HCT116 (cell line): ENCODE measurements at regions not wholly inside any gene's neighbourhood (a gene's known extent, or its start where the extent isn't known, plus 50 kb on each side); places are given as distances from the start of the nearest gene placed in this dataset.

Experiments used
- ATAC-seq: fragments of 200-7000 bp; cut with Tn5 transposase; 2 replicates; pipeline ENCODE4 v1.9.1; 2020; ENCODE audit warnings: mild to moderate bottlenecking, moderate library complexity
- BruUV-seq: library from RNA; stranded (reverse); fragments of 400-500 nt; replicated peaks from 2 replicates; lab custom pipeline; 2021; lab: Mats Ljungman, UMichigan
- CTCF ChIA-PET: fragments of 300-600 bp; sonication (Branson Sonifier 250); formaldehyde crosslinking; loops from one replicate; lab custom pipeline; 2021; ENCODE audit warnings: antibody characterized with exemption; lab: Charles Lee
- POLR2A ChIA-PET: fragments of 300-600, 350-600 bp; sonication (Branson Sonifier 250); formaldehyde crosslinking; loops from one replicate; lab custom pipeline; 2021; ENCODE audit warnings: antibody characterized with exemption; lab: Charles Lee
- RAD21 ChIA-PET, 2 experiments: fragments of 300-600 bp; sonication (Branson Sonifier 250); formaldehyde crosslinking; loops; one replicate each; lab custom pipeline; 2023; ENCODE audit warnings: low total read pairs in 2 of 2; ENCODE audit not compliant: uncharacterized antibody in 2 of 2, unreplicated experiment in 2 of 2, low non-redundant PET in 1 of 2; lab: Charles Lee
- DNase-seq: peaks from one replicate; pipeline ENCODE4 v3.0.0-alpha.2; 2010; ENCODE audit warnings: low read depth, low spot score
- H2AFZ ChIP-seq: fragments of 200-600 bp; shearing (Covaris generic), sonication (generic); 2 replicates; pipeline ENCODE4 v1.6.1; 2017; ENCODE audit warnings: low read depth, mixed run types, mixed read lengths, antibody characterized with exemption, low read length; ENCODE audit not compliant: poor library complexity, severe bottlenecking
- H3K27ac ChIP-seq: 2 replicates; pipeline ENCODE4 v1.5.1; 2012; ENCODE audit warnings: low read depth, low read length
- H3K27me3 ChIP-seq: fragments of 200-600 bp; sonication (generic); 2 replicates; pipeline ENCODE4 v1.6.1; 2016; ENCODE audit warnings: mixed run types, low read length, mixed read lengths; ENCODE audit not compliant: insufficient read depth
- H3K36me3 ChIP-seq, 2 experiments: fragments of 200-500 bp in 1 of 2; fragments of 200-600 bp in 1 of 2; sonication (Bioruptor generic) in 1 of 2; sonication (generic) in 1 of 2; 2 replicates each; pipeline versions ENCODE4 v1.5.1 to v1.6.1; 2014 to 2016; ENCODE audit warnings: low read length in 2 of 2, inconsistent platforms in 1 of 2, mixed read lengths in 1 of 2, mixed run types in 1 of 2; ENCODE audit not compliant: insufficient read depth in 2 of 2, control insufficient read depth in 1 of 2
- H3K4me1 ChIP-seq, 2 experiments: fragments of 200-600 bp in 1 of 2; sonication (generic) in 1 of 2; 2 replicates each; pipeline versions ENCODE4 v1.5.1 to v1.6.1; 2012 to 2017; ENCODE audit warnings: low read length in 2 of 2, inconsistent platforms in 1 of 2, mild to moderate bottlenecking in 1 of 2, mixed read lengths in 1 of 2, mixed run types in 1 of 2, moderate library complexity in 1 of 2; ENCODE audit not compliant: insufficient read depth in 2 of 2, control insufficient read depth in 1 of 2
- H3K4me2 ChIP-seq: fragments of 200-600 bp; sonication (generic); 2 replicates; pipeline ENCODE4 v1.6.1; 2017; ENCODE audit warnings: mixed run types, low read length, mixed read lengths
- H3K4me3 ChIP-seq, 2 experiments: fragments of 200-600 bp in 1 of 2; sonication (generic) in 1 of 2; replicated peaks in 1 of 2; 2 replicates each; pipeline ENCODE4 v1.5.1; 2011 to 2016; ENCODE audit warnings: low read length in 2 of 2, control low read depth in 1 of 2, low read depth in 1 of 2, mild to moderate bottlenecking in 1 of 2, mixed read lengths in 1 of 2, mixed run types in 1 of 2
- H3K79me2 ChIP-seq: fragments of 200-600 bp; sonication (generic); 2 replicates; pipeline ENCODE4 v1.6.1; 2017; ENCODE audit warnings: mild to moderate bottlenecking, mixed run types, low read length, moderate library complexity, mixed read lengths; ENCODE audit not compliant: insufficient read depth
- H3K9ac ChIP-seq: fragments of 200-600 bp; sonication (generic); 2 replicates; pipeline ENCODE4 v1.6.1; 2016; ENCODE audit warnings: low read length, mixed read lengths
- H3K9me2 ChIP-seq: fragments of 200-600 bp; sonication (generic), shearing (Covaris generic); 2 replicates; pipeline ENCODE4 v1.6.1; 2017; ENCODE audit warnings: mixed run types, mild to moderate bottlenecking, moderate library complexity; ENCODE audit not compliant: insufficient read depth
- H3K9me3 ChIP-seq, 2 experiments: fragments of 200-500 bp in 1 of 2; fragments of 200-600 bp in 1 of 2; sonication (Bioruptor generic) in 1 of 2; sonication (generic) in 1 of 2; 2 replicates each; pipeline ENCODE4 v1.6.1; 2014 to 2017; ENCODE audit warnings: low read length in 2 of 2, mixed read lengths in 2 of 2, inconsistent platforms in 1 of 2, low read depth in 1 of 2, mild to moderate bottlenecking in 1 of 2, mixed run types in 1 of 2, moderate library complexity in 1 of 2; ENCODE audit not compliant: control insufficient read depth in 1 of 2, insufficient read depth in 1 of 2
- H4K20me1 ChIP-seq: fragments of 200-600 bp; sonication (generic), shearing (Covaris generic); 2 replicates; pipeline ENCODE4 v1.6.1; 2017; ENCODE audit warnings: mixed run types, mild to moderate bottlenecking, moderate library complexity; ENCODE audit not compliant: insufficient read depth
- CBX3 ChIP-seq: IDR thresholded peaks from 2 replicates; pipeline ENCODE4 v1.6.1; 2012; ENCODE audit warnings: low read depth
- CEBPB ChIP-seq: IDR thresholded peaks from 2 replicates; pipeline ENCODE4 v1.6.1; 2012; ENCODE audit warnings: low read depth
- EGR1 ChIP-seq: IDR thresholded peaks from 2 replicates; pipeline ENCODE4 v1.6.1; 2012; ENCODE audit warnings: low read depth
- EZH2 ChIP-seq: fragments of 200-600 bp; sonication (generic); IDR thresholded peaks from 2 replicates; pipeline ENCODE4 v1.6.1; 2017; ENCODE audit warnings: antibody characterized with exemption, mixed run types
- EZH2phosphoT487 ChIP-seq: fragments of 200-600 bp; IDR thresholded peaks from 2 replicates; pipeline ENCODE4 v1.6.1; 2018; ENCODE audit warnings: antibody characterized with exemption, borderline replicate concordance
- FOSL1 ChIP-seq: IDR thresholded peaks from 2 replicates; pipeline ENCODE4 v1.6.1; 2012; ENCODE audit warnings: low read depth
- JUND ChIP-seq: IDR thresholded peaks from 2 replicates; pipeline ENCODE4 v1.6.1; 2012
- POLR2A ChIP-seq: IDR thresholded peaks from 2 replicates; pipeline ENCODE4 v1.7.0; 2011; ENCODE audit warnings: borderline replicate concordance; ENCODE audit not compliant: insufficient read depth, insufficient read length; ENCODE audit errors: extremely low read depth
- POLR2AphosphoS5 ChIP-seq: IDR thresholded peaks from 2 replicates; pipeline ENCODE4 v1.6.1; 2011; ENCODE audit warnings: mild to moderate bottlenecking, low read depth, low read length, moderate library complexity
- RAD21 ChIP-seq: IDR thresholded peaks from 2 replicates; pipeline ENCODE4 v1.6.1; 2012; ENCODE audit warnings: low read depth, mild to moderate bottlenecking
- SIN3A ChIP-seq: IDR thresholded peaks from 2 replicates; pipeline ENCODE4 v1.6.1; 2012; ENCODE audit warnings: low read depth
- SP1 ChIP-seq: IDR thresholded peaks from 2 replicates; pipeline ENCODE4 v1.6.1; 2012; ENCODE audit warnings: low read depth
- SRF ChIP-seq: IDR thresholded peaks from 2 replicates; pipeline ENCODE4 v1.6.1; 2012; ENCODE audit warnings: low read depth
- YY1 ChIP-seq: IDR thresholded peaks from 2 replicates; pipeline ENCODE4 v1.6.1; 2011; ENCODE audit warnings: low read length, low read depth, moderate library complexity, mild to moderate bottlenecking; ENCODE audit not compliant: insufficient replicate concordance; ENCODE audit errors: extremely low read depth
- ZNF274 ChIP-seq: fragments of 200-500 bp; sonication (Bioruptor generic); IDR thresholded peaks from 2 replicates; pipeline ENCODE4 v1.6.1; 2014; ENCODE audit warnings: mild to moderate bottlenecking, low read depth, low read length, inconsistent platforms
- intact Hi-C: fragments of 100-400 bp; cut with micrococcal nuclease; formaldehyde crosslinking; loops from 2 replicates; pipeline ENCODE4 v1.10.0; 2022
- TF ChIP-seq, protein P1 (sequence below): IDR thresholded peaks from 2 replicates; pipeline ENCODE4 v1.6.1; 2012
- TF ChIP-seq, protein P2 (sequence below): IDR thresholded peaks from 2 replicates; pipeline ENCODE4 v1.6.1; 2012
- TF ChIP-seq, protein P3 (sequence below): IDR thresholded peaks from 2 replicates; pipeline ENCODE4 v1.6.1; 2012; ENCODE audit warnings: low read depth
- TF ChIP-seq, protein P4 (sequence below), 3 experiments: fragments of 200-600 bp in 1 of 3; sonication (generic) in 1 of 3; IDR thresholded peaks in 2 of 3; conservative IDR thresholded peaks in 1 of 3; 2 replicates each; pipeline ENCODE4 v1.5.1; 2012 to 2017; ENCODE audit warnings: low read depth in 2 of 3, low read length in 2 of 3, antibody characterized with exemption in 1 of 3, borderline replicate concordance in 1 of 3, control low read depth in 1 of 3, mild to moderate bottlenecking in 1 of 3, mixed read lengths in 1 of 3, mixed run types in 1 of 3, moderate library complexity in 1 of 3; ENCODE audit not compliant: insufficient read depth in 1 of 3
- TF ChIP-seq, protein P5 (sequence below): IDR thresholded peaks from 2 replicates; pipeline ENCODE4 v1.6.1; 2011; ENCODE audit warnings: mild to moderate bottlenecking, low read length, moderate library complexity; ENCODE audit not compliant: insufficient replicate concordance; ENCODE audit errors: extremely low read depth

DNA sequence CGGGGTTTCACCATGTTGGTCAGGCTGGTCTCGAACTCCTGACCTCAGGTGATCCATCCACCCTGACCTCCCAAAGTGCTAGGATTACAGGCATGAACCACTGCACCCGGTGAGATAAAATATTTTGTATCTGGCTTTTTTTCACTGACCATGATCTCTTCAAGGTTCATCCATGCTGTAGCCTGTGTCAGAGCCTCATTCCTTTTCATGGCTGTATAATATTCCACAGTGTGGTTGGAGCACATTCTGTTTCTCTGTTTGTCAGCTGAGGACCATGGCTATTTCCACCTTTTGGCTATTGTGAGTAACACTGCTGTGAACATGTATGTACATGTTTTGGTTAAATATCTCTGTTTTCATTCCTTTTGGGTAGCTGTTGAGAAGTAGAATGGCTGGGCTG lies 169.2 kb downstream of the SHOX start:
- ChIA-PET CTCF (no interaction called here), RAD21 (no interaction called here), POLR2A (no interaction called here)
- Histone ChIP-seq H3K4me3 (no peak overlapping the region), H3K9me2 (no peaks in the 10 kb centered on the region), H3K4me2 (no peak overlapping the region), H4K20me1 (no peaks in the 10 kb centered on the region), H3K27ac (no peak overlapping the region), H3K27me3 (peaks cover 5% of the 10 kb centered on the region; the same call in 1 of the 2 replicates), H3K9me3 (no peaks in the 10 kb centered on the region), H3K9ac (no peak overlapping the region), H3K79me2 (no peaks in the 10 kb centered on the region), H3K36me3 (no peaks in the 10 kb centered on the region), H3K4me1 (no peaks in the 10 kb centered on the region), H2AFZ (no peak overlapping the region)
- intact Hi-C loops = no loop called here
- ATAC-seq (no peak), DNase-seq (no peak)
- TF ChIP-seq, protein P1, sequence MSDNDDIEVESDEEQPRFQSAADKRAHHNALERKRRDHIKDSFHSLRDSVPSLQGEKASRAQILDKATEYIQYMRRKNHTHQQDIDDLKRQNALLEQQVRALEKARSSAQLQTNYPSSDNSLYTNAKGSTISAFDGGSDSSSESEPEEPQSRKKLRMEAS = no peak
- no peak for TF ChIP-seq FOSL1
- no peak for TF ChIP-seq POLR2AphosphoS5
- TF ChIP-seq, protein P2, sequence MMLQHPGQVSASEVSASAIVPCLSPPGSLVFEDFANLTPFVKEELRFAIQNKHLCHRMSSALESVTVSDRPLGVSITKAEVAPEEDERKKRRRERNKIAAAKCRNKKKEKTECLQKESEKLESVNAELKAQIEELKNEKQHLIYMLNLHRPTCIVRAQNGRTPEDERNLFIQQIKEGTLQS = no peak
- no peak for TF ChIP-seq EZH2phosphoT487
- TF ChIP-seq CEBPB = no peak
- no peak for TF ChIP-seq EGR1
- TF ChIP-seq EZH2 = no peak
- no peak for TF ChIP-seq SRF
- no peak for TF ChIP-seq RAD21
- TF ChIP-seq, protein P3, sequence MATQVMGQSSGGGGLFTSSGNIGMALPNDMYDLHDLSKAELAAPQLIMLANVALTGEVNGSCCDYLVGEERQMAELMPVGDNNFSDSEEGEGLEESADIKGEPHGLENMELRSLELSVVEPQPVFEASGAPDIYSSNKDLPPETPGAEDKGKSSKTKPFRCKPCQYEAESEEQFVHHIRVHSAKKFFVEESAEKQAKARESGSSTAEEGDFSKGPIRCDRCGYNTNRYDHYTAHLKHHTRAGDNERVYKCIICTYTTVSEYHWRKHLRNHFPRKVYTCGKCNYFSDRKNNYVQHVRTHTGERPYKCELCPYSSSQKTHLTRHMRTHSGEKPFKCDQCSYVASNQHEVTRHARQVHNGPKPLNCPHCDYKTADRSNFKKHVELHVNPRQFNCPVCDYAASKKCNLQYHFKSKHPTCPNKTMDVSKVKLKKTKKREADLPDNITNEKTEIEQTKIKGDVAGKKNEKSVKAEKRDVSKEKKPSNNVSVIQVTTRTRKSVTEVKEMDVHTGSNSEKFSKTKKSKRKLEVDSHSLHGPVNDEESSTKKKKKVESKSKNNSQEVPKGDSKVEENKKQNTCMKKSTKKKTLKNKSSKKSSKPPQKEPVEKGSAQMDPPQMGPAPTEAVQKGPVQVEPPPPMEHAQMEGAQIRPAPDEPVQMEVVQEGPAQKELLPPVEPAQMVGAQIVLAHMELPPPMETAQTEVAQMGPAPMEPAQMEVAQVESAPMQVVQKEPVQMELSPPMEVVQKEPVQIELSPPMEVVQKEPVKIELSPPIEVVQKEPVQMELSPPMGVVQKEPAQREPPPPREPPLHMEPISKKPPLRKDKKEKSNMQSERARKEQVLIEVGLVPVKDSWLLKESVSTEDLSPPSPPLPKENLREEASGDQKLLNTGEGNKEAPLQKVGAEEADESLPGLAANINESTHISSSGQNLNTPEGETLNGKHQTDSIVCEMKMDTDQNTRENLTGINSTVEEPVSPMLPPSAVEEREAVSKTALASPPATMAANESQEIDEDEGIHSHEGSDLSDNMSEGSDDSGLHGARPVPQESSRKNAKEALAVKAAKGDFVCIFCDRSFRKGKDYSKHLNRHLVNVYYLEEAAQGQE = no peak
- TF ChIP-seq SP1 = no peak
- no peak for TF ChIP-seq JUND
- no peak for TF ChIP-seq SIN3A
- TF ChIP-seq ZNF274 = no peak
- TF ChIP-seq, protein P4, sequence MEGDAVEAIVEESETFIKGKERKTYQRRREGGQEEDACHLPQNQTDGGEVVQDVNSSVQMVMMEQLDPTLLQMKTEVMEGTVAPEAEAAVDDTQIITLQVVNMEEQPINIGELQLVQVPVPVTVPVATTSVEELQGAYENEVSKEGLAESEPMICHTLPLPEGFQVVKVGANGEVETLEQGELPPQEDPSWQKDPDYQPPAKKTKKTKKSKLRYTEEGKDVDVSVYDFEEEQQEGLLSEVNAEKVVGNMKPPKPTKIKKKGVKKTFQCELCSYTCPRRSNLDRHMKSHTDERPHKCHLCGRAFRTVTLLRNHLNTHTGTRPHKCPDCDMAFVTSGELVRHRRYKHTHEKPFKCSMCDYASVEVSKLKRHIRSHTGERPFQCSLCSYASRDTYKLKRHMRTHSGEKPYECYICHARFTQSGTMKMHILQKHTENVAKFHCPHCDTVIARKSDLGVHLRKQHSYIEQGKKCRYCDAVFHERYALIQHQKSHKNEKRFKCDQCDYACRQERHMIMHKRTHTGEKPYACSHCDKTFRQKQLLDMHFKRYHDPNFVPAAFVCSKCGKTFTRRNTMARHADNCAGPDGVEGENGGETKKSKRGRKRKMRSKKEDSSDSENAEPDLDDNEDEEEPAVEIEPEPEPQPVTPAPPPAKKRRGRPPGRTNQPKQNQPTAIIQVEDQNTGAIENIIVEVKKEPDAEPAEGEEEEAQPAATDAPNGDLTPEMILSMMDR (IDR thresholded peaks at IDR 0.05 in 2 of 3, conservative IDR thresholded peaks at IDR 0.05 in 1 of 3; ENCODE audit: borderline replicate concordance in 1 of 3, insufficient read depth in 1 of 3, low read depth in 2 of 3, low read length in 2 of 3) = no peak
- no peak for TF ChIP-seq YY1
- no peak for TF ChIP-seq POLR2A
- TF ChIP-seq, protein P5, sequence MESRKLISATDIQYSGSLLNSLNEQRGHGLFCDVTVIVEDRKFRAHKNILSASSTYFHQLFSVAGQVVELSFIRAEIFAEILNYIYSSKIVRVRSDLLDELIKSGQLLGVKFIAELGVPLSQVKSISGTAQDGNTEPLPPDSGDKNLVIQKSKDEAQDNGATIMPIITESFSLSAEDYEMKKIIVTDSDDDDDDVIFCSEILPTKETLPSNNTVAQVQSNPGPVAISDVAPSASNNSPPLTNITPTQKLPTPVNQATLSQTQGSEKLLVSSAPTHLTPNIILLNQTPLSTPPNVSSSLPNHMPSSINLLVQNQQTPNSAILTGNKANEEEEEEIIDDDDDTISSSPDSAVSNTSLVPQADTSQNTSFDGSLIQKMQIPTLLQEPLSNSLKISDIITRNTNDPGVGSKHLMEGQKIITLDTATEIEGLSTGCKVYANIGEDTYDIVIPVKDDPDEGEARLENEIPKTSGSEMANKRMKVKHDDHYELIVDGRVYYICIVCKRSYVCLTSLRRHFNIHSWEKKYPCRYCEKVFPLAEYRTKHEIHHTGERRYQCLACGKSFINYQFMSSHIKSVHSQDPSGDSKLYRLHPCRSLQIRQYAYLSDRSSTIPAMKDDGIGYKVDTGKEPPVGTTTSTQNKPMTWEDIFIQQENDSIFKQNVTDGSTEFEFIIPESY = no peak
- TF ChIP-seq CBX3 = no peak
- BruUV-seq = no TSS peak
